Prostate gland (tissue), 2 donors: ENCODE measurements at regions not wholly inside any gene's neighbourhood (a gene's known extent, or its start where the extent isn't known, plus 50 kb on each side); places are given as distances from the start of the nearest gene placed in this dataset.

ENCODE experiments used
- CTCF ChIP-seq, 4 experiments: fragments of 200-600 bp in 2 of 4; fragments of 450-650 bp in 2 of 4; sonication (generic) in 2 of 4; IDR thresholded peaks; 1 replicate in 3 of 4; 2 replicates in 1 of 4; pipeline ENCODE4 v1.5.1; 2016 to 2019; ENCODE audit warnings: antibody characterized with exemption in 4 of 4, mild to moderate bottlenecking in 2 of 4, moderate library complexity in 2 of 4
- POLR2A ChIP-seq: fragments of 450-650 bp; IDR thresholded peaks from one replicate; pipeline ENCODE4 v1.6.1; 2016; ENCODE audit warnings: antibody characterized with exemption, mild to moderate bottlenecking

GRCh38 chr6:167735951-167736288 lies 90.8 kb upstream of the AFDN start:
- TF ChIP-seq CTCF (IDR thresholded peaks at IDR 0.05): no peak
- TF ChIP-seq POLR2A: no peak
